ENCODE measurements at regions not wholly inside any gene's neighbourhood (a gene's known extent, or its start where the extent isn't known, plus 50 kb on each side); places are given as distances from the start of the nearest gene placed in this dataset.

GRCh38 chr1:22369294-22370189 lies 82.1 kb upstream of the ZBTB40 start:
- no peak for TF ChIP-seq CTCF (IDR thresholded peaks at IDR 0.05; ENCODE audit: insufficient read depth, low read depth, low read length)
- TF ChIP-seq EZH2 (IDR thresholded peaks at IDR 0.05; ENCODE audit: insufficient read depth, low read length) = no peak
